ENCODE measurements at regions not wholly inside any gene's neighbourhood (a gene's known extent, or its start where the extent isn't known, plus 50 kb on each side); places are given as distances from the start of the nearest gene placed in this dataset.
A peak's percentile ranks its signal among the peaks of the same experiment; 100 is the strongest.

GRCh38 chr12:59069516-59069915 is 149.2 kb upstream of the LRIG3 start:
- no peak overlapping the region for H3K27ac ChIP-seq (ENCODE audit: extremely low read length, insufficient read depth, low read length)
- H3K4me1 ChIP-seq (ENCODE audit: insufficient read depth, low read length), result no peaks in the 10 kb centered on the region
- BruUV-seq (replicated peaks), result no TSS peak
- intact Hi-C loops (cut with micrococcal nuclease; ENCODE audit: unreplicated experiment), result no loop called here
- no peak for FAIRE-seq
- H3K9me3 ChIP-seq (ENCODE audit: low read length), result no peaks in the 10 kb centered on the region
- CTCF ChIA-PET (ENCODE audit: low intra/inter-chr PET ratio, low total read pairs), result no interaction called here
- no peak overlapping the region for H3K4me2 ChIP-seq (ENCODE audit: low read depth, low read length)
- in situ Hi-C loops (cut with HindIII; ENCODE audit: extremely low pct_ligation_motif_present, low pct_unique_long_range_greater_than_20kb), result no loop called here
- H3K79me2 ChIP-seq (ENCODE audit: insufficient read depth, low read length), result no peaks in the 10 kb centered on the region
- 5% methylated on average over 1 of the region's 1 CpG for WGBS (ENCODE audit: low lambda C conversion rate)
- no peak for ATAC-seq
- TF ChIP-seq MAFF (IDR thresholded peaks at IDR 0.05; ENCODE audit: low read depth, low read length) (0 out of 2 replicates have a peak, but pooled peaks have one; percentile 5), MAFK (conservative IDR thresholded peaks at IDR 0.05 in 1 of 2, IDR thresholded peaks at IDR 0.05 in 1 of 2; ENCODE audit: low read length in 2 of 2) (peak in 1 of 2 experiments; percentile 15; a peak in 1 of 4 replicates), ZNF547 (CRISPR knock-in tag; IDR thresholded peaks at IDR 0.05) (no peak), ZNF652 (CRISPR knock-in tag; IDR thresholded peaks at IDR 0.05; ENCODE audit: borderline replicate concordance, low read depth) (no peak), AGO1 (IDR thresholded peaks at IDR 0.05; ENCODE audit: low read depth, low read length, poor library complexity, severe bottlenecking) (no peak), ZNF335 (CRISPR knock-in tag; IDR thresholded peaks at IDR 0.05) (no peak), HOXA3 (CRISPR knock-in tag; IDR thresholded peaks at IDR 0.05) (no peak), KIAA2018 (CRISPR knock-in tag; IDR thresholded peaks at IDR 0.05; ENCODE audit: borderline replicate concordance) (no peak), ESRRA (CRISPR knock-in tag; IDR thresholded peaks at IDR 0.05; ENCODE audit: low read depth) (no peak)
- no peak overlapping the region for H3K4me3 ChIP-seq (replicated peaks in 1 of 3; ENCODE audit: insufficient read depth in 1 of 3, low read depth in 2 of 3, low read length in 3 of 3)
- POLR2A ChIA-PET, result no interaction called here
- no peaks in the 10 kb centered on the region for H3K36me3 ChIP-seq (replicated peaks in 1 of 2; ENCODE audit: control insufficient read depth in 1 of 2, insufficient read depth in 2 of 2, low read length in 2 of 2)
- no peaks in the 10 kb centered on the region for H4K20me1 ChIP-seq (ENCODE audit: insufficient read depth, low read length)
- no peak for DNase-seq (ENCODE audit: low spot score)
- no peak overlapping the region for H2AFZ ChIP-seq (ENCODE audit: low read length)
- no peaks in the 10 kb centered on the region for H3K27me3 ChIP-seq (ENCODE audit: control insufficient read depth in 1 of 2, insufficient read depth in 2 of 2, low read length in 2 of 2)
- no peak overlapping the region for H3K9ac ChIP-seq (ENCODE audit: insufficient read depth, low read depth, low read length)

Measured in HepG2 (cell line).